ENCODE measurements at regions not wholly inside any gene's neighbourhood (a gene's known extent, or its start where the extent isn't known, plus 50 kb on each side); places are given as distances from the start of the nearest gene placed in this dataset.

- H3K4me3 Mint-ChIP-seq (ENCODE audit: unreplicated experiment), result no peak overlapping the region
- TF ChIP-seq CTCF (IDR thresholded peaks at IDR 0.05), result no peak
- H3K36me3 Mint-ChIP-seq (ENCODE audit: low read depth), result peaks cover 10% of the 10 kb centered on the region
- H3K27ac Mint-ChIP-seq (ENCODE audit: unreplicated experiment), result no peak overlapping the region
- peaks cover 22% of the 10 kb centered on the region for H3K9me3 Mint-ChIP-seq (ENCODE audit: low read depth)
- DNase-seq (ENCODE audit: low spot score), result no peak
- H3K27me3 Mint-ChIP-seq (ENCODE audit: low read depth), result no peaks in the 10 kb centered on the region
- no peaks in the 10 kb centered on the region for H3K4me1 Mint-ChIP-seq (ENCODE audit: low read depth)
These were observed 1078.4 kb upstream of the GBE1 start for GRCh38 chr3:82839871-82840270.

- DNase-seq (ENCODE audit: low spot score), result no peak
- Mint-ChIP-seq H3K4me1 (ENCODE audit: low read depth) (no peaks in the 10 kb centered on the region), H3K36me3 (ENCODE audit: low read depth) (peaks cover 1% of the 10 kb centered on the region), H3K9me3 (ENCODE audit: low read depth) (peaks cover 13% of the 10 kb centered on the region), H3K27me3 (ENCODE audit: low read depth) (no peaks in the 10 kb centered on the region), H3K4me3 (ENCODE audit: unreplicated experiment) (no peak overlapping the region), H3K27ac (ENCODE audit: unreplicated experiment) (no peak overlapping the region)
- no peak for TF ChIP-seq CTCF (IDR thresholded peaks at IDR 0.05)
These were observed 1072.7 kb upstream of the GBE1 start for GRCh38 chr3:82834098-82834497.

- TF ChIP-seq CTCF (IDR thresholded peaks at IDR 0.05), result no peak
- Mint-ChIP-seq H3K27ac (ENCODE audit: unreplicated experiment) (no peak overlapping the region), H3K36me3 (ENCODE audit: low read depth) (peaks cover 2% of the 10 kb centered on the region), H3K4me3 (ENCODE audit: unreplicated experiment) (no peak overlapping the region), H3K4me1 (ENCODE audit: low read depth) (peaks cover 14% of the 10 kb centered on the region), H3K27me3 (ENCODE audit: low read depth) (no peaks in the 10 kb centered on the region), H3K9me3 (ENCODE audit: low read depth) (peaks cover 3% of the 10 kb centered on the region)
- DNase-seq (ENCODE audit: low spot score), result no peak
These were observed 1063.0 kb upstream of the GBE1 start for GRCh38 chr3:82824491-82824890.

GRCh38 chr3:82816086-82816485 is 1054.6 kb upstream of the GBE1 start:
- no peak for DNase-seq (ENCODE audit: low spot score)
- peaks cover 21% of the 10 kb centered on the region for H3K9me3 Mint-ChIP-seq (ENCODE audit: low read depth)
- peaks cover 17% of the 10 kb centered on the region for H3K36me3 Mint-ChIP-seq (ENCODE audit: low read depth)
- no peak for TF ChIP-seq CTCF (IDR thresholded peaks at IDR 0.05)
- H3K27me3 Mint-ChIP-seq (ENCODE audit: low read depth), result no peaks in the 10 kb centered on the region
- H3K4me3 Mint-ChIP-seq (ENCODE audit: unreplicated experiment), result no peak overlapping the region
- H3K4me1 Mint-ChIP-seq (ENCODE audit: low read depth), result no peaks in the 10 kb centered on the region
- no peak overlapping the region for H3K27ac Mint-ChIP-seq (ENCODE audit: unreplicated experiment)

- no peaks in the 10 kb centered on the region for H3K27me3 Mint-ChIP-seq (ENCODE audit: low read depth)
- H3K4me1 Mint-ChIP-seq (ENCODE audit: low read depth), result no peaks in the 10 kb centered on the region
- TF ChIP-seq CTCF (IDR thresholded peaks at IDR 0.05), result no peak
- H3K27ac Mint-ChIP-seq (ENCODE audit: unreplicated experiment), result no peak overlapping the region
- H3K4me3 Mint-ChIP-seq (ENCODE audit: unreplicated experiment), result no peak overlapping the region
- no peak for DNase-seq (ENCODE audit: low spot score)
- peaks cover 17% of the 10 kb centered on the region for H3K36me3 Mint-ChIP-seq (ENCODE audit: low read depth)
- peaks cover 21% of the 10 kb centered on the region for H3K9me3 Mint-ChIP-seq (ENCODE audit: low read depth)
These were observed 1054.1 kb upstream of the GBE1 start for GRCh38 chr3:82815417-82816058.
